ENCODE measurements at regions not wholly inside any gene's neighbourhood (a gene's known extent, or its start where the extent isn't known, plus 50 kb on each side); places are given as distances from the start of the nearest gene placed in this dataset.
"Not testable (repeated sequence)": the region's sequence is repeated elsewhere in the genome, so short reads cannot be mapped to it uniquely, and the experiment has no call there.

- no peaks in the 10 kb centered on the region for H3K36me3 Mint-ChIP-seq (ENCODE audit: low read depth)
- H3K4me1 Mint-ChIP-seq (ENCODE audit: low read depth), result no peaks in the 10 kb centered on the region
- no peak overlapping the region for H3K4me3 Mint-ChIP-seq
- H3K9me3 Mint-ChIP-seq, result peaks cover 11% of the 10 kb centered on the region
- H3K27me3 Mint-ChIP-seq, result peaks cover 12% of the 10 kb centered on the region
- H3K27ac Mint-ChIP-seq, result no peak overlapping the region
These were observed 224.1 kb downstream of the PHLDA1 start for GRCh38 chr12:75807494-75807893.

DNA sequence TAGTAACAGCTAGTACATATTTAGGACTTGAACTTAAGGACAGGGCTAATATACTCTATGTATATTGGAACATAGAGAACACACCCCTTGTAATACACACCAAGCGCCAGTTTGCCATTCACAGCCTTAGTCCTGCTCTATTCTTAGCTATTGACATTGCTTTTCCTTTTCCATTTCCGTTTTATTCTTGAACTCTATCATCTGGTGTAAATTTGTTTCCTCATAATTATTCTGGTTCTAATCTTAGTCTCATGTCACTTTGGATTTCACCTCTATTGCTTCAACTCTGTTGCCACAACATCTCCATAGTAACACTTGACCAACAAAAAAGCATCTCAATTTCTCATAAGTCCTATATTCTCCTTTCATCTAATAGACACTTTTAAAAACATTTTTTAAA, 225.7 kb downstream of the PHLDA1 start:
- Mint-ChIP-seq H3K4me1 (ENCODE audit: low read depth) (no peaks in the 10 kb centered on the region), H3K4me3 (no peak overlapping the region), H3K9me3 (peaks cover 11% of the 10 kb centered on the region), H3K27me3 (peaks cover 8% of the 10 kb centered on the region), H3K27ac (no peak overlapping the region), H3K36me3 (ENCODE audit: low read depth) (no peaks in the 10 kb centered on the region)

DNA sequence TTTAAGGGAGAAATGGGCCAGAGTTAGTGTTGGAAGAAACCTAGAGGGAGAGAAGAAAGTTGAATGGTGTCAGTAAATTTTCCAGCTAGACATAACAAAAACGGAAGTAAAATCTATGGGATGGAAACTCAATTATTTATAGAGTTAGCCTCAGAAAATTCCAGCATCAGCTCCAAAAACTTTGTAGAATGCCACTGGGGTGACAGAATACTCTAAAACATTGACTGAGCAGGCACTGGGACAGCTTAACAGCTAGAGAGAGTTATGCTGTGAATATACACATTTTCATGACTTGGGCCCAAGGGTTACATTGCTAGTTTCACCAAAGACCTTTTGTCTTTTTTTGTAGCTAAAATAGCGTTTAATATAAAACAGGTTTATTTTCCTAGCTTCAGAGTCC, 226.3 kb downstream of the PHLDA1 start:
- Mint-ChIP-seq H3K4me3 (no peak overlapping the region), H3K9me3 (peaks cover 11% of the 10 kb centered on the region), H3K4me1 (ENCODE audit: low read depth) (no peaks in the 10 kb centered on the region), H3K36me3 (ENCODE audit: low read depth) (no peaks in the 10 kb centered on the region), H3K27ac (no peak overlapping the region), H3K27me3 (peaks cover 5% of the 10 kb centered on the region)

GRCh38 chr12:75798136-75798926, 233.2 kb downstream of the PHLDA1 start:
- Mint-ChIP-seq H3K4me3 (no peak overlapping the region), H3K36me3 (ENCODE audit: low read depth) (no peaks in the 10 kb centered on the region), H3K4me1 (ENCODE audit: low read depth) (no peaks in the 10 kb centered on the region), H3K9me3 (no peaks in the 10 kb centered on the region), H3K27ac (no peak overlapping the region), H3K27me3 (peaks cover 24% of the 10 kb centered on the region)

DNA sequence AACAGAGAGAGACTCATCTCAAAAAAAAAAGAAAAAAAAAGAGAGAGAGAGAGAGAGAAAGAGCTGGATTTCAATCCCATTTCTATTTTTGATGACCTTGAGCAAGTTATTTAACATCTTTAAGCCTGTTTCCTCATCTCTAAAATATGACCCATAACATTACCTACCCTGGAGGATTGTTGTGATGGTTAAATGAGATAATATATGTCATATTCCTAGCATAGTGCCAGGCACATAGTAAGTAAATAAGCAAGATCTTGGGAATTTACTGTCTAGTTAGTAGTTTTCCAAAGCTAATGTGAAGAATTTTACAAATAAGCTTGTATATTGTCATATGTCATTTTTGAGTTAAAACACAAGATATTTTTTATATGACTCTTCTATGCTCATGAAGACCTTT, 236.5 kb downstream of the PHLDA1 start:
- no peaks in the 10 kb centered on the region for H3K9me3 Mint-ChIP-seq
- no peak overlapping the region for H3K27ac Mint-ChIP-seq
- peaks cover 33% of the 10 kb centered on the region for H3K27me3 Mint-ChIP-seq
- H3K4me3 Mint-ChIP-seq, result no peak overlapping the region
- peaks cover 28% of the 10 kb centered on the region for H3K4me1 Mint-ChIP-seq (ENCODE audit: low read depth)
- H3K36me3 Mint-ChIP-seq (ENCODE audit: low read depth), result no peaks in the 10 kb centered on the region

GRCh38 chr12:75792687-75793086, 238.9 kb downstream of the PHLDA1 start:
- H3K27me3 Mint-ChIP-seq, result peaks cover 25% of the 10 kb centered on the region
- H3K36me3 Mint-ChIP-seq (ENCODE audit: low read depth), result no peaks in the 10 kb centered on the region
- H3K4me3 Mint-ChIP-seq, result no peak overlapping the region
- no peak overlapping the region for H3K27ac Mint-ChIP-seq
- peaks cover 33% of the 10 kb centered on the region for H3K4me1 Mint-ChIP-seq (ENCODE audit: low read depth)
- H3K9me3 Mint-ChIP-seq, result no peaks in the 10 kb centered on the region

DNA sequence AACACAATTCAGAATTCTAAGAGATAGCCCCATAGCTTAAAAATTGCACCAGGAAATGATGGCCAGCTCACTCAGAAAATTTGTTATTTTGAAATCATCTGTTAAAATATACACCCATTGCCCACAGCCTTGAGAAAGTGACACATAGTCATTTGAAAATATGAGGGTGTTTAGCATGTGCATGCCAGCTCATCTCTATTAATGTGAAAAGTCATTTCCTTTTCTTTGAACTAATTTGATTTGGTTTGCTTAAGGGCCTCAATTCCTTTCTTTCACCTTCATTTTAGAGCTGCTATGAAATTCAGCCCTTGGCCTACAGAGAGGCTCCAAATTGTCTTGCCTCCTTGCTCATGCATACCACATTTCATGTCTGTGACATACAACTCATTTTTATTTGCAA, 241.4 kb downstream of the PHLDA1 start:
- no peaks in the 10 kb centered on the region for H3K9me3 Mint-ChIP-seq
- peaks cover 33% of the 10 kb centered on the region for H3K4me1 Mint-ChIP-seq (ENCODE audit: low read depth)
- no peak overlapping the region for H3K27ac Mint-ChIP-seq
- H3K36me3 Mint-ChIP-seq (ENCODE audit: low read depth), result no peaks in the 10 kb centered on the region
- no peak overlapping the region for H3K4me3 Mint-ChIP-seq
- peaks cover 16% of the 10 kb centered on the region for H3K27me3 Mint-ChIP-seq

GRCh38 chr12:75787146-75787545, 244.4 kb downstream of the PHLDA1 start:
- H3K4me3 Mint-ChIP-seq; H3K36me3 Mint-ChIP-seq (ENCODE audit: low read depth); H3K27me3 Mint-ChIP-seq; H3K9me3 Mint-ChIP-seq: not testable (repeated sequence)
- H3K4me1 Mint-ChIP-seq (ENCODE audit: low read depth), result peaks cover 24% of the 10 kb centered on the region
- peak overlapping the region; percentile 11 for H3K27ac Mint-ChIP-seq

DNA sequence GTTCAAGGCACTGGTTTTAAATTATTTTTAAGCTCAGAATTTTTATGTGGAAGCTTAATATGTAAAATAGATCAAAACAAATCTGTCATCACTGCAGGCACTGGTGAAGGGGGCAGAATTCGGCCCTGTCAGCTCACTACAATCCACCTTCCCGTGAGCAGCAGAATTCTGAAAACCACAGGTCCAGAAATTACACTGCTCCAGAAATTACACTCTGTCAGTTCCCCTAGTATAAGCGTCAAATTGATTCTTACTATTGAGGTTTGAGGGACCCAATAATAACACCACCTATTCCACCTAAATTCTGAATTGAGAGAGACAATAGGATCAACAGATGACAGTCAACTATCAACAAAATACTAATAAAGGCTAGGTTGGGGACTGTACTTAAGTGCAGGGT, 245.5 kb downstream of the PHLDA1 start:
- no peak overlapping the region for H3K4me3 Mint-ChIP-seq
- H3K36me3 Mint-ChIP-seq (ENCODE audit: low read depth), result no peaks in the 10 kb centered on the region
- peaks cover 24% of the 10 kb centered on the region for H3K4me1 Mint-ChIP-seq (ENCODE audit: low read depth)
- H3K27me3 Mint-ChIP-seq, result no peaks in the 10 kb centered on the region
- no peaks in the 10 kb centered on the region for H3K9me3 Mint-ChIP-seq
- no peak overlapping the region for H3K27ac Mint-ChIP-seq

DNA sequence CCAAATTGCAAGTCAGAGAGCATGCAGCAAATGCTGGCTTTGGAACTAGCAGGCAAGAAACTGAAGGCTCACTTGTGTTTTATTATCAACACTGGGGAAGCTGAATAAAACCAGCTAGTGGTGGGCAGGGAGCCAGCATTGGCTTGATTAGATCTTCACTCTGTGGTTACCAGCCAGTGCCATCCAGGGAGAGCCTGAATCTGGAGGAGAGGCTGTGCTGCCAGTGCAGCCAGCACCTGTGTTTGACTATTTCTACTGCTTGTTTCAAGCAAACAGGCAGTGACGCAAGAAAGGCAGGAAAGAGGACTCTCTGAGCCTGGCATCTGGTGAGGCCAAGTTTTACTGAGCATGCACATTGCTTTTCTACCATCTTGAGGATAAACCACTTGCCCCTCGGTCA, 247.0 kb downstream of the PHLDA1 start:
- no peak overlapping the region for H3K4me3 Mint-ChIP-seq
- H3K4me1 Mint-ChIP-seq (ENCODE audit: low read depth), result peaks cover 14% of the 10 kb centered on the region
- H3K27me3 Mint-ChIP-seq, result peaks cover 10% of the 10 kb centered on the region
- H3K36me3 Mint-ChIP-seq (ENCODE audit: low read depth), result no peaks in the 10 kb centered on the region
- H3K27ac Mint-ChIP-seq, result no peak overlapping the region
- no peaks in the 10 kb centered on the region for H3K9me3 Mint-ChIP-seq

DNA sequence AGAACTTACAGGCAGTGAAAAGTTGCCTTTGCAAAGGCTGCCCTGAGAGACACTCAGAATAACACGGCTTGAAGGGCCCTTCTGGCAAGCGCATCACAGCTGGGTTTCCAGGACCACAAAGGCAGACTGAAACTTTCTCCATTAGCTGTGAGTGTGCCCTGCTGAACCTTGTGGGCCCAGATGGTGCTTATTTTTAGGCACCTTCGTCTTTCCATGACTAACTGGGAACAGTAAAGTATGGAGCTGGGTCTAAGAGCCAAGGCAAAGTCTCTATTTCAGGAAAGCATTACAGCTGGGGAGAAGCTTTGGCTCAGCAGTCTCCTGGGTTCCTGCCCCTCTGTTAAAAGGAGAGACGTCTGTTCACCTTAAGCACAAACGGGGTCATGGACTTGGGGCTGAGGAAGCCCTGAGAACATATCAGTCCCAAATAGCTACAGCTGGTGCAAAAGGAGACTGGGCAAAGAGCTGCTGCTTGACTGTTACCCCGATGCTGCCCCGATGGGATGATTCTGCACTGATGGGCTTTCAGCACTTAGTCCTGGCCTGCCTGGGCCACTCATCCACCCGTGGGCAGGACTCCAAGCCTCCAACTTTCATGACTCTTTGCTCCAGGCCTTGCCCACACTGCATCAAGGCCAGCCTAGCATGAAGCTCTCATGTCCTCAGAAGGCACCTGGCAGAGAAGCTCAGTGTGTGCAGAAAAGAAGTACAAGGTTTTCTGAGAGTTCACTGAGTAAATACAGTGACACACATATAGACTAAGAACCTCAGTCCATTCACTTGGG, 248.3 kb downstream of the PHLDA1 start:
- H3K9me3 Mint-ChIP-seq, result no peaks in the 10 kb centered on the region
- no peak overlapping the region for H3K27ac Mint-ChIP-seq
- H3K4me1 Mint-ChIP-seq (ENCODE audit: low read depth), result peaks cover 14% of the 10 kb centered on the region
- no peaks in the 10 kb centered on the region for H3K36me3 Mint-ChIP-seq (ENCODE audit: low read depth)
- peaks cover 13% of the 10 kb centered on the region for H3K27me3 Mint-ChIP-seq
- H3K4me3 Mint-ChIP-seq, result no peak overlapping the region

GRCh38 chr12:75782069-75782581, 249.5 kb downstream of the PHLDA1 start:
- Mint-ChIP-seq H3K36me3 (ENCODE audit: low read depth) (no peaks in the 10 kb centered on the region), H3K4me3 (no peak overlapping the region), H3K27me3 (peaks cover 18% of the 10 kb centered on the region), H3K9me3 (no peaks in the 10 kb centered on the region), H3K4me1 (ENCODE audit: low read depth) (peaks cover 14% of the 10 kb centered on the region), H3K27ac (no peak overlapping the region)

GRCh38 chr12:75781532-75782046, 250.0 kb downstream of the PHLDA1 start:
- no peaks in the 10 kb centered on the region for H3K36me3 Mint-ChIP-seq (ENCODE audit: low read depth)
- no peak overlapping the region for H3K4me3 Mint-ChIP-seq
- peaks cover 20% of the 10 kb centered on the region for H3K27me3 Mint-ChIP-seq
- H3K9me3 Mint-ChIP-seq, result no peaks in the 10 kb centered on the region
- H3K27ac Mint-ChIP-seq, result no peak overlapping the region
- peaks cover 14% of the 10 kb centered on the region for H3K4me1 Mint-ChIP-seq (ENCODE audit: low read depth)

GRCh38 chr12:75779891-75780496, 251.6 kb downstream of the PHLDA1 start:
- Mint-ChIP-seq H3K4me1 (ENCODE audit: low read depth) (peaks cover 14% of the 10 kb centered on the region), H3K27me3 (peaks cover 23% of the 10 kb centered on the region), H3K4me3 (no peak overlapping the region), H3K9me3 (no peaks in the 10 kb centered on the region), H3K36me3 (ENCODE audit: low read depth) (no peaks in the 10 kb centered on the region), H3K27ac (no peak overlapping the region)

All from stimulated activated naive CD8-positive, alpha-beta T cell treated with anti-CD3 and anti-CD28 coated beads, Interleukin-15, Interleukin-2, amounts not matched to agents 100 ng/mL and 50 ng/mL, for 24 hours (primary cell).